OCI-LY3 (cell line): ENCODE measurements at regions not wholly inside any gene's neighbourhood (a gene's known extent, or its start where the extent isn't known, plus 50 kb on each side); places are given as distances from the start of the nearest gene placed in this dataset.

Experiments used
- H2AFZ ChIP-seq: fragments of 200-600, 300-600 bp; shearing (Covaris generic); 2 replicates; pipeline ENCODE4 v1.6.0; 2014; ENCODE audit warnings: antibody characterized with exemption, low read depth, low read length
- H3K27ac ChIP-seq: fragments of 200-600, 300-600 bp; sonication (generic); 2 replicates; pipeline ENCODE4 v1.5.1; 2014; ENCODE audit warnings: mild to moderate bottlenecking, low read length, moderate library complexity, mixed read lengths
- H3K27me3 ChIP-seq: fragments of 200-600, 300-600 bp; sonication (generic); 2 replicates; pipeline ENCODE4 v1.6.1; 2014; ENCODE audit warnings: low read depth, low read length, mixed read lengths
- H3K36me3 ChIP-seq: fragments of 200-600, 300-600 bp; sonication (generic); replicated peaks from 2 replicates; pipeline ENCODE3; 2014; ENCODE audit warnings: low read depth, low read length, mixed read lengths
- H3K4me1 ChIP-seq: fragments of 300-600, 200-600 bp; sonication (generic); 2 replicates; pipeline ENCODE4 v1.6.1; 2014; ENCODE audit warnings: low read length, mixed read lengths
- H3K4me2 ChIP-seq: fragments of 200-600, 300-600 bp; sonication (generic); 2 replicates; pipeline ENCODE4 v1.6.1; 2014; ENCODE audit warnings: low read length, mixed read lengths
- H3K4me3 ChIP-seq: fragments of 300-600, 200-600 bp; sonication (generic); 2 replicates; pipeline ENCODE4 v1.5.1; 2014; ENCODE audit warnings: antibody characterized with exemption, mild to moderate bottlenecking, low read length, moderate library complexity
- H3K79me2 ChIP-seq: fragments of 300-600, 200-600 bp; shearing (Covaris generic); 2 replicates; pipeline ENCODE4 v1.6.1; 2014; ENCODE audit warnings: mild to moderate bottlenecking, low read length, mixed read lengths
- H3K9ac ChIP-seq: fragments of 300-600, 200-600 bp; shearing (Covaris generic); 2 replicates; pipeline ENCODE4 v1.6.0; 2014; ENCODE audit warnings: mild to moderate bottlenecking, low read length, moderate library complexity
- H3K9me3 ChIP-seq: fragments of 200-600, 300-600 bp; shearing (Covaris generic); 2 replicates; pipeline ENCODE4 v1.6.1; 2014; ENCODE audit warnings: low read length, mixed read lengths; ENCODE audit not compliant: insufficient read depth
- H4K20me1 ChIP-seq: fragments of 200-600, 300-600 bp; sonication (generic); 2 replicates; pipeline ENCODE4 v1.6.1; 2016; ENCODE audit warnings: low read length, mixed read lengths; ENCODE audit not compliant: insufficient read depth
- EZH2phosphoT487 ChIP-seq: fragments of 200-600 bp; shearing (Covaris generic); IDR thresholded peaks from 2 replicates; pipeline ENCODE4 v1.6.1; 2018; ENCODE audit warnings: antibody characterized with exemption, mixed run types, low read depth
- TF ChIP-seq, protein P1 (sequence below): fragments of 200-600, 300-600 bp; sonication (generic); IDR thresholded peaks from 2 replicates; pipeline ENCODE4 v1.5.1; 2014; ENCODE audit warnings: antibody characterized with exemption, low read length, low read depth

DNA sequence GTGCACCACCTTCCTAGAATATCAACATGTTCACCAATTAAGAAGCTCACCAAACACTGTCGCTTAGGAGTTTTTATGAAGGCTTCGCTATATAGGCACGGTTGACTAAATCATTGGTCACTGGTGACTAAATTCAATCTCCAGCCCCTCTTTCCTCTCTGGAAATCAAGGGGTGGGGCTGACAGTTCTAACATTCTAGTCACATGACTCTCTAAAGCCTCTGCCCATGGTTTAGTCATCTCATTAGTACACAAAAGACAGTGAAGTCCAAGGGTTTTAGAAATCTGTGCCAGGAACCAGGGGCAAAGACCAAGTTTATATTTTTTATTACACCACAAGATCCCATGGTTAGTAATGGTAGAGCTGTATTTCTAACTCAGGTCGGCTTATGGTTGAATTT is 243.2 kb downstream of the ELAVL2 start:
- Histone ChIP-seq H4K20me1 (no peaks in the 10 kb centered on the region), H3K9me3 (no peaks in the 10 kb centered on the region; the same call in 1 of the 2 replicates), H3K9ac (no peak overlapping the region), H3K27me3 (no peaks in the 10 kb centered on the region), H3K27ac (no peak overlapping the region), H2AFZ (no peak overlapping the region), H3K4me3 (no peak overlapping the region), H3K4me2 (no peak overlapping the region), H3K79me2 (no peaks in the 10 kb centered on the region), H3K4me1 (peaks cover 34% of the 10 kb centered on the region), H3K36me3 (no peaks in the 10 kb centered on the region)
- TF ChIP-seq, protein P1, sequence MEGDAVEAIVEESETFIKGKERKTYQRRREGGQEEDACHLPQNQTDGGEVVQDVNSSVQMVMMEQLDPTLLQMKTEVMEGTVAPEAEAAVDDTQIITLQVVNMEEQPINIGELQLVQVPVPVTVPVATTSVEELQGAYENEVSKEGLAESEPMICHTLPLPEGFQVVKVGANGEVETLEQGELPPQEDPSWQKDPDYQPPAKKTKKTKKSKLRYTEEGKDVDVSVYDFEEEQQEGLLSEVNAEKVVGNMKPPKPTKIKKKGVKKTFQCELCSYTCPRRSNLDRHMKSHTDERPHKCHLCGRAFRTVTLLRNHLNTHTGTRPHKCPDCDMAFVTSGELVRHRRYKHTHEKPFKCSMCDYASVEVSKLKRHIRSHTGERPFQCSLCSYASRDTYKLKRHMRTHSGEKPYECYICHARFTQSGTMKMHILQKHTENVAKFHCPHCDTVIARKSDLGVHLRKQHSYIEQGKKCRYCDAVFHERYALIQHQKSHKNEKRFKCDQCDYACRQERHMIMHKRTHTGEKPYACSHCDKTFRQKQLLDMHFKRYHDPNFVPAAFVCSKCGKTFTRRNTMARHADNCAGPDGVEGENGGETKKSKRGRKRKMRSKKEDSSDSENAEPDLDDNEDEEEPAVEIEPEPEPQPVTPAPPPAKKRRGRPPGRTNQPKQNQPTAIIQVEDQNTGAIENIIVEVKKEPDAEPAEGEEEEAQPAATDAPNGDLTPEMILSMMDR: no peak
- TF ChIP-seq EZH2phosphoT487: no peak

GRCh38 chr9:23586906-23587305 is 239.1 kb downstream of the ELAVL2 start:
- Histone ChIP-seq H3K4me1 (peaks cover 33% of the 10 kb centered on the region), H3K79me2 (no peaks in the 10 kb centered on the region), H3K36me3 (no peaks in the 10 kb centered on the region), H2AFZ (no peak overlapping the region), H3K9ac (no peak overlapping the region), H4K20me1 (no peaks in the 10 kb centered on the region), H3K27me3 (no peaks in the 10 kb centered on the region), H3K27ac (peak overlapping the region; percentile 46), H3K9me3 (no peaks in the 10 kb centered on the region), H3K4me3 (no peak overlapping the region), H3K4me2 (peak overlapping the region; percentile 39)
- TF ChIP-seq, protein P1: no peak

GRCh38 chr9:23587433-23587832 is 238.6 kb downstream of the ELAVL2 start:
- H3K27me3 ChIP-seq: no peaks in the 10 kb centered on the region
- H3K27ac ChIP-seq: no peak overlapping the region
- H4K20me1 ChIP-seq: no peaks in the 10 kb centered on the region
- TF ChIP-seq, protein P1: no peak
- TF ChIP-seq EZH2phosphoT487: no peak
- peaks cover 31% of the 10 kb centered on the region for H3K4me1 ChIP-seq
- H2AFZ ChIP-seq: 0 out of 2 replicates have a peak overlapping the region, but pooled peaks have one; percentile 17
- no peaks in the 10 kb centered on the region for H3K9me3 ChIP-seq
- peak overlapping the region; percentile 39 for H3K4me2 ChIP-seq
- H3K36me3 ChIP-seq: no peaks in the 10 kb centered on the region
- no peak overlapping the region for H3K4me3 ChIP-seq
- no peak overlapping the region for H3K9ac ChIP-seq
- no peaks in the 10 kb centered on the region for H3K79me2 ChIP-seq

GRCh38 chr9:23587903-23588302 is 238.1 kb downstream of the ELAVL2 start:
- H3K9me3 ChIP-seq: no peaks in the 10 kb centered on the region
- no peaks in the 10 kb centered on the region for H4K20me1 ChIP-seq
- no peaks in the 10 kb centered on the region for H3K27me3 ChIP-seq
- H3K4me2 ChIP-seq: peak overlapping the region; percentile 39; the same call in 1 of the 2 replicates
- no peaks in the 10 kb centered on the region for H3K79me2 ChIP-seq
- TF ChIP-seq, protein P1: peak; percentile 29; the same call in 1 of the 2 replicates
- no peak for TF ChIP-seq EZH2phosphoT487
- no peak overlapping the region for H3K4me3 ChIP-seq
- 0 out of 2 replicates have a peak overlapping the region, but pooled peaks have one; percentile 17 for H2AFZ ChIP-seq
- no peak overlapping the region for H3K9ac ChIP-seq
- no peaks in the 10 kb centered on the region for H3K36me3 ChIP-seq
- H3K27ac ChIP-seq: no peak overlapping the region
- H3K4me1 ChIP-seq: peaks cover 31% of the 10 kb centered on the region
